Bronchial epithelial cell (primary cell): ENCODE measurements at regions not wholly inside any gene's neighbourhood (a gene's known extent, or its start where the extent isn't known, plus 50 kb on each side); places are given as distances from the start of the nearest gene placed in this dataset.

Experiments
- DNase-seq: peaks from one replicate; pipeline ENCODE4 v3.0.0-alpha.2; 2010; ENCODE audit warnings: low read depth
- FAIRE-seq: peaks from 2 replicates; lab custom pipeline; 2011; peaks lifted over from hg19 to GRCh38; lab: Jason Lieb, UNC
- H3K27me3 ChIP-seq: 2 replicates; pipeline ENCODE4 v1.5.1; 2011; ENCODE audit warnings: low read length; ENCODE audit not compliant: control insufficient read depth, insufficient read depth
- H3K36me3 ChIP-seq: 2 replicates; pipeline ENCODE4 v1.5.1; 2011; ENCODE audit warnings: low read length; ENCODE audit not compliant: control insufficient read depth, insufficient read depth
- H3K4me3 ChIP-seq: 2 replicates; pipeline ENCODE4 v1.5.1; 2011; ENCODE audit warnings: mild to moderate bottlenecking, low read depth, low read length, control low read depth
- TF ChIP-seq, protein P1 (sequence below): IDR thresholded peaks from 2 replicates; pipeline ENCODE4 v1.5.1; 2011; ENCODE audit warnings: mild to moderate bottlenecking, moderate library complexity, low read length, control low read depth, inconsistent platforms; ENCODE audit not compliant: insufficient read depth, severe bottlenecking

DNA sequence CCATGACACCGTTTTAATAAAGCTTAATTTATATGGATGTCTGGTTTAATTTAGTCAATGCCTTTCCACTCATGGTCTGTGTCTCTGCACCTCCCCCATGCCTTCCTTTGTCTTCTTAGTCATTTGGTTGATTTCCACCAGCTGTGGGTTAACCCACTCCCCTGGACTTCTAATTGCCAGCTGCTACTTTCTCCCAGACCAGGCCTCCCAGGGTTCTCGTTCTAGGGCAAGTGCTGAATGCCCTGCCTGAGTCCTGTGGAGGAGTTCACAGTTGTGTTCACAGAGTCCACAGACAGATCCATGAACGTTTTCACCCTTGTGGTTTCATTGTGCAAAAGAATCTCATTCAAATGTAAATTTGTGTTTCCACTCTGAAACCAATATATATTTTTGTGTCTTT is 243.4 kb downstream of the NUF2 start:
- DNase-seq, result no peak
- Histone ChIP-seq H3K4me3 (no peak overlapping the region), H3K27me3 (no peaks in the 10 kb centered on the region), H3K36me3 (no peaks in the 10 kb centered on the region)
- TF ChIP-seq, protein P1, sequence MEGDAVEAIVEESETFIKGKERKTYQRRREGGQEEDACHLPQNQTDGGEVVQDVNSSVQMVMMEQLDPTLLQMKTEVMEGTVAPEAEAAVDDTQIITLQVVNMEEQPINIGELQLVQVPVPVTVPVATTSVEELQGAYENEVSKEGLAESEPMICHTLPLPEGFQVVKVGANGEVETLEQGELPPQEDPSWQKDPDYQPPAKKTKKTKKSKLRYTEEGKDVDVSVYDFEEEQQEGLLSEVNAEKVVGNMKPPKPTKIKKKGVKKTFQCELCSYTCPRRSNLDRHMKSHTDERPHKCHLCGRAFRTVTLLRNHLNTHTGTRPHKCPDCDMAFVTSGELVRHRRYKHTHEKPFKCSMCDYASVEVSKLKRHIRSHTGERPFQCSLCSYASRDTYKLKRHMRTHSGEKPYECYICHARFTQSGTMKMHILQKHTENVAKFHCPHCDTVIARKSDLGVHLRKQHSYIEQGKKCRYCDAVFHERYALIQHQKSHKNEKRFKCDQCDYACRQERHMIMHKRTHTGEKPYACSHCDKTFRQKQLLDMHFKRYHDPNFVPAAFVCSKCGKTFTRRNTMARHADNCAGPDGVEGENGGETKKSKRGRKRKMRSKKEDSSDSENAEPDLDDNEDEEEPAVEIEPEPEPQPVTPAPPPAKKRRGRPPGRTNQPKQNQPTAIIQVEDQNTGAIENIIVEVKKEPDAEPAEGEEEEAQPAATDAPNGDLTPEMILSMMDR, result no peak
- no peak for FAIRE-seq

DNA sequence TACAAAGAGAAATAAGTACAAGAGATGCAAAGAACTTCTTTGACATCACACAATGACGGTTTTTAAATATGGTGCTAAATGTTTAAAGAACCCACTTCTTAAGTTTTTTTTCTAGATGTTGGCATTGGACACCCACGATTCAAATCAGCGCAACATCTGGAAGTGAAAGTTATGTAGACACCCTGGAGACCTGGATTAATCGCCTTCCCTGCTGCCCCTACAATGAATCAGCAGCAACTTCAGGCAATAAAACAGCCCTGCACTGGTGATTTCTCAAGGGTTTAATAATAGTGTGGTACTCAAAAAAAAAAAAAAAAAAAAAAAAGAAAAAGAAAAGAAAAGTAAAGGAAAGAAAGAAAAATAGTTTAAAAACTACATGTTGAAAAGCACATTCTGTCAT is 248.3 kb downstream of the NUF2 start:
- DNase-seq, result no peak
- FAIRE-seq, result no peak

DNA sequence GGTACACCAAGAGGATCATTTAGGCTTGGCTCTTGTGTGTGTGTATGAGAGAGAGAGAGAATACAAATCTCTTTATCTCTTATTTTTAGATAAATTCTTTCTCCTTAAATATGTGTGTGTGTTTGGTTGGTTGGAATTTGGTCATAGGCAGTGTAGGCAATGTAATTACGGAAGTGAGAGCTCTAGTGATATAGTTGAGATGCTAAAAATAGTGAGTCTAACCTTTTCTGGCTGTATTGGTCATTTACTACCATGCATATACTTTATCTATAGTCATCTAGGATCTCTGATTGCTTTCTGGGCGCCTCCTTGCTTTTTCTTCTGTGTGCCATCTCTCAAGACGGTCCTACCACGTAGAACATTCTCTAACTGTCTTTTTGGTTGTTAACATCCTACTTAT is 250.2 kb downstream of the NUF2 start:
- FAIRE-seq, result no peak
- no peak for DNase-seq
- TF ChIP-seq, protein P1, result no peak
- H3K36me3 ChIP-seq, result no peaks in the 10 kb centered on the region
- no peak overlapping the region for H3K4me3 ChIP-seq
- H3K27me3 ChIP-seq, result no peaks in the 10 kb centered on the region

More for the DNA sequence above, 248.3 kb downstream of the NUF2 start:
- Histone ChIP-seq H3K36me3 (no peaks in the 10 kb centered on the region), H3K4me3 (no peak overlapping the region), H3K27me3 (no peaks in the 10 kb centered on the region)
- TF ChIP-seq, protein P1, result no peak

DNA sequence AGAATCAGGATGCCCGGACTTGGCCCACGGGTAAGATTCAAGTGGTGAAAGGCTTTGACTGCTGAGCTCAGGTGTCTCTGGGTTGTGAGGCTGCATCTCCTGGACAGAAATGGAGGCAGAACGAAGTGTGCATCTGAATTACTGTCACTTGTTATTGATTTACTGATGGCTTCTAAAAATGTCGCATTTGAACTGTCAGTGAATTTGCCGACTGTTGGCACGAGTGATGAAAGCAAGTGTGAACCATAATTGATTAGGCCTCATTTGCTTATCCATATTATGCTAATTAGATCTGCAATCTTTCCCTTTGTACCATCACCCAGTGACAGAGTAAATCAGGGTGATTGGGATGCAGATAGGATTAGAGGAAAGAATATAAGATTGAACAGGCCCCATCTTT is 252.4 kb downstream of the NUF2 start:
- no peaks in the 10 kb centered on the region for H3K36me3 ChIP-seq
- H3K27me3 ChIP-seq, result no peaks in the 10 kb centered on the region
- no peak overlapping the region for H3K4me3 ChIP-seq
- no peak for DNase-seq
- TF ChIP-seq, protein P1, result no peak
- no peak for FAIRE-seq

DNA sequence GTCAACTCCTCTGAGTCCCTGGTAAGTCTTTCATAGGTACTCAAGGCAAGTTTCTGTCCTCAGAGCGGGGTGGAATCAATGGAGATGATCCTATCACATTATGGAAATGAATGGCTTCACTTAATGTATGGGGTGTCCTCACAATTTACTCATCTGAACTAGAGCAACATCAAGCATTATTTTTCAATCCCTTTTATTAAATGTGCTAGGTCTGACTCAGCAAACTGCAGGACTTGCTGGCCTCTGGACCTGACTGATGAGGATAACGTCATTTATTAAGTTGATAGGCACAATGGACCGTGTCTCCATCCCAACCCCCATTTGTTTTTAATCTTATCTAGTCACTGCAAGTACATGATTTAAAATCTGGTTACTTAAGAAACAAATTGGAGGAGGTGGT is 259.2 kb downstream of the NUF2 start:
- DNase-seq, result no peak
- TF ChIP-seq, protein P1, result no peak
- Histone ChIP-seq H3K4me3 (no peak overlapping the region), H3K36me3 (no peaks in the 10 kb centered on the region), H3K27me3 (no peaks in the 10 kb centered on the region)
- no peak for FAIRE-seq

DNA sequence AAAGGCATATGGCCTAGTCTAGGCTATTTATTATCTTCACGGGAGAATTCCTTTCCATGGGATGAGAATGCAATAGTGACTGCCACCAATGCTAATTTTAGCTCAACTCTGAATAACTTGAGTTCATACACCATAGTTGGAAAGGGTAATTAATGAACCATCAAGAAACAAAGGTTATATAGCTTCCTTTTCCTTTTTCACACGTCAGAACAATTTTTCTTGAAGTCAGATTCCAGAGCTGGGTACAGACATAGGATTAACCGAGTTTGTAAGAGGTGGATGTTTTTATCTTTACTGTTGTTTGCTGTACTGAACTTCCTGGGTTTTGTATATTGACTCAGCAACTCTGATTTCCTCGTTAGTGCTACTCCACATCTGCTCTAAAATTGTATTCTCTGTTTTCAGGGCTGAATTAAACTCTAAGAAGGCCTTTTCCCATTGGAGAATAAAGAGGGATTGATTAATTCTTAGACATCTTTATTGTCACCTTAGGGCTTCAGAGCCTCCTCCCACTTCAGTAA is 262.0 kb downstream of the NUF2 start:
- Histone ChIP-seq H3K36me3 (no peaks in the 10 kb centered on the region), H3K27me3 (no peaks in the 10 kb centered on the region), H3K4me3 (no peak overlapping the region)
- TF ChIP-seq, protein P1, result no peak
- DNase-seq, result no peak
- no peak for FAIRE-seq
